K562 (cell line): ENCODE measurements at regions not wholly inside any gene's neighbourhood (a gene's known extent, or its start where the extent isn't known, plus 50 kb on each side); places are given as distances from the start of the nearest gene placed in this dataset.

Experiments used
- ATAC-seq: fragments of 200-7000 bp; cut with Tn5 transposase; 3 replicates; pipeline ENCODE4 v1.9.1; 2020; ENCODE audit warnings: moderate library complexity
- BruUV-seq: library from RNA; stranded (reverse); fragments of 400-500 nt; replicated peaks from 2 replicates; lab custom pipeline; 2021; lab: Mats Ljungman, UMichigan
- CTCF ChIA-PET: fragments of 300-600 bp; formaldehyde crosslinking; extraction: SDS; loops from one replicate; lab custom pipeline; 2021; ENCODE audit warnings: low intra/inter-chr PET ratio; lab: Yijun Ruan, JAX
- POLR2A ChIA-PET: fragments of 300-600, 350-650 bp; sonication (Branson Sonifier 250); formaldehyde crosslinking; extraction: SDS; loops from one replicate; lab custom pipeline; 2021; ENCODE audit warnings: antibody characterized with exemption, inconsistent platforms; lab: Yijun Ruan, JAX
- DNase-seq, 4 experiments: peaks; one replicate each; pipeline versions ENCODE4 v3.0.0 to v3.0.0-alpha.2; 2011 to 2018; ENCODE audit warnings: low spot score in 3 of 4, mixed read lengths in 3 of 4; ENCODE audit errors: extremely low read depth in 1 of 4
- FAIRE-seq: peaks from 2 replicates; lab custom pipeline; 2011; peaks lifted over from hg19 to GRCh38; lab: Jason Lieb, UNC
- H2AFZ ChIP-seq: 2 replicates; pipeline ENCODE4 v1.6.0; 2011; ENCODE audit warnings: low read depth, low read length, control low read depth, inconsistent platforms
- H3K27ac ChIP-seq: fragments of 200-600 bp; 3 replicates; pipeline ENCODE4 v1.8.0; 2011; ENCODE audit warnings: low read depth, mild to moderate bottlenecking, control low read depth, inconsistent platforms, low read length, moderate library complexity, mixed read lengths; ENCODE audit errors: extremely low read depth
- H3K27me3 ChIP-seq, 2 experiments: fragments of 300-600 bp in 1 of 2; 2 replicates in 1 of 2; 3 replicates in 1 of 2; pipeline versions ENCODE4 v1.6.0 to v1.8.0; 2011; ENCODE audit warnings: inconsistent platforms in 2 of 2, low read length in 2 of 2, mild to moderate bottlenecking in 1 of 2, mixed read lengths in 1 of 2, moderate library complexity in 1 of 2; ENCODE audit not compliant: control insufficient read depth in 2 of 2, insufficient read depth in 2 of 2
- H3K36me3 ChIP-seq: fragments of 300-600 bp; 3 replicates; pipeline ENCODE4 v1.8.0; 2011; ENCODE audit warnings: mild to moderate bottlenecking, low read length, inconsistent platforms; ENCODE audit not compliant: control insufficient read depth, insufficient read depth
- H3K4me1 ChIP-seq, 2 experiments: fragments of 200-600 bp in 1 of 2; replicated peaks in 1 of 2; 2 replicates in 1 of 2; 3 replicates in 1 of 2; pipeline versions ENCODE4 v1.5.1 to v1.8.0; 2011; ENCODE audit warnings: inconsistent platforms in 2 of 2, low read length in 2 of 2, mild to moderate bottlenecking in 1 of 2, mixed read lengths in 1 of 2, moderate library complexity in 1 of 2; ENCODE audit not compliant: control insufficient read depth in 2 of 2, insufficient read depth in 2 of 2
- H3K4me2 ChIP-seq: 2 replicates; pipeline ENCODE4 v1.6.1; 2011; ENCODE audit warnings: low read length, control low read depth, inconsistent platforms, mixed read lengths; ENCODE audit not compliant: insufficient read depth
- H3K4me3 ChIP-seq: fragments of 200-600 bp; sonication (generic), shearing (Covaris generic); 2 replicates; pipeline ENCODE4 v1.5.1; 2016; ENCODE audit warnings: control low read depth, inconsistent platforms
- H3K79me2 ChIP-seq: fragments of 200-600 bp; 3 replicates; pipeline ENCODE4 v1.8.0; 2011; ENCODE audit warnings: low read length, inconsistent platforms; ENCODE audit not compliant: control insufficient read depth, insufficient read depth
- H3K9ac ChIP-seq, 2 experiments: 2 replicates each; pipeline versions ENCODE4 v1.6.0 to v1.6.1; 2011; ENCODE audit warnings: low read depth in 2 of 2, low read length in 2 of 2, control low read depth in 1 of 2, inconsistent platforms in 1 of 2, mild to moderate bottlenecking in 1 of 2, mixed read lengths in 1 of 2; ENCODE audit not compliant: insufficient read depth in 1 of 2
- H3K9me1 ChIP-seq: one replicate; pipeline ENCODE4 v1.6.0; 2011; ENCODE audit warnings: inconsistent platforms, mild to moderate bottlenecking, low read length, moderate library complexity; ENCODE audit not compliant: control insufficient read depth, insufficient read depth
- H3K9me3 ChIP-seq: replicated peaks from 2 replicates; pipeline ENCODE4 v1.5.1; 2011; ENCODE audit warnings: low read depth, low read length, inconsistent platforms; ENCODE audit not compliant: control insufficient read depth, insufficient read depth
- H4K20me1 ChIP-seq: replicated peaks from 2 replicates; pipeline ENCODE4 v1.6.1; 2011; ENCODE audit warnings: low read length, inconsistent platforms, mixed read lengths; ENCODE audit not compliant: control insufficient read depth, insufficient read depth
- CHD4 ChIP-seq: fragments of 200-600 bp; sonication (generic); IDR thresholded peaks from 3 replicates; pipeline ENCODE4 v1.6.1; 2012; ENCODE audit warnings: low read depth, mild to moderate bottlenecking, mixed read lengths, low read length, inconsistent platforms; ENCODE audit not compliant: insufficient read depth, insufficient replicate concordance, poor library complexity, severe bottlenecking
- DIDO1 ChIP-seq: fragments of 450-650 bp; IDR thresholded peaks from 2 replicates; pipeline ENCODE4 v1.6.1; 2016; ENCODE audit warnings: low read depth, missing biosample characterization, missing genetic modification characterization
- FOXJ2 ChIP-seq: fragments of 200-800 bp; sonication (Bioruptor generic); IDR thresholded peaks from 2 replicates; pipeline ENCODE4 v1.6.1; 2016; ENCODE audit warnings: missing genetic modification characterization, missing compliant biosample characterization
- FUS ChIP-seq: fragments of 200-400 bp; formaldehyde crosslinking; optimal IDR thresholded peaks from 2 replicates; pipeline ENCODE3; 2017; ENCODE audit warnings: low read depth, low read length
- GTF2E2 ChIP-seq: fragments of 200-800 bp; sonication (Bioruptor generic); IDR thresholded peaks from 2 replicates; pipeline ENCODE4 v1.6.1; 2016; ENCODE audit warnings: missing genetic modification characterization, missing compliant biosample characterization
- HDAC3 ChIP-seq: fragments of 450-650 bp; IDR thresholded peaks from 2 replicates; pipeline ENCODE4 v1.6.1; 2018; ENCODE audit warnings: borderline replicate concordance, mild to moderate bottlenecking, moderate library complexity; ENCODE audit not compliant: partially characterized antibody
- KLF6 ChIP-seq: fragments of 250-450 bp; sonication (Bioruptor Pico); IDR thresholded peaks from 2 replicates; pipeline ENCODE4 v1.4.0; 2020; ENCODE audit warnings: mild to moderate bottlenecking, moderate library complexity, borderline replicate concordance
- MEIS2 ChIP-seq: fragments of 450-650 bp; IDR thresholded peaks from 2 replicates; pipeline ENCODE4 v1.6.1; 2014; ENCODE audit warnings: mild to moderate bottlenecking; ENCODE audit not compliant: partially characterized antibody
- NFXL1 ChIP-seq: fragments of 450-650 bp; formaldehyde crosslinking; IDR thresholded peaks from 2 replicates; pipeline ENCODE4 v1.4.0; 2021; ENCODE audit warnings: mild to moderate bottlenecking
- PHF20 ChIP-seq: fragments of 450-650 bp; IDR thresholded peaks from 2 replicates; pipeline ENCODE4 v1.6.1; 2018; ENCODE audit not compliant: partially characterized antibody
- SMARCB1 ChIP-seq: IDR thresholded peaks from 2 replicates; pipeline ENCODE4 v1.6.1; 2011; ENCODE audit warnings: improper control_type of control experiment, low read depth; ENCODE audit not compliant: insufficient read length
- SNAPC5 ChIP-seq: fragments of 250-450 bp; sonication (Bioruptor Pico); IDR thresholded peaks from 2 replicates; pipeline ENCODE4 v1.8.0; 2021; ENCODE audit warnings: moderate library complexity, mild to moderate bottlenecking, inconsistent platforms
- ZBTB34 ChIP-seq: fragments of 250-450 bp; sonication (Bioruptor Pico); IDR thresholded peaks from 2 replicates; pipeline ENCODE4 v1.8.0; 2021; ENCODE audit warnings: mild to moderate bottlenecking, moderate library complexity
- ZKSCAN8 ChIP-seq: fragments of 200-800 bp; sonication (Bioruptor generic); IDR thresholded peaks from 2 replicates; pipeline ENCODE4 v1.6.1; 2016; ENCODE audit warnings: missing genetic modification characterization, missing compliant biosample characterization
- ZNF232 ChIP-seq: sonication (generic); formaldehyde crosslinking; IDR thresholded peaks from 2 replicates; pipeline ENCODE4 v1.8.0; 2022; ENCODE audit warnings: mild to moderate bottlenecking, missing genetic modification reagents
- ZNF551 ChIP-seq: fragments of 250-450 bp; sonication (Bioruptor Pico); IDR thresholded peaks from 2 replicates; pipeline ENCODE4 v1.5.0; 2021; ENCODE audit warnings: mild to moderate bottlenecking, moderate library complexity
- ZNF695 ChIP-seq: fragments of 450-650 bp; formaldehyde crosslinking; IDR thresholded peaks from 2 replicates; pipeline ENCODE4 v1.4.0; 2020; ENCODE audit warnings: mild to moderate bottlenecking, moderate library complexity
- WGBS: fragments of 100-300 bp; shearing (Covaris generic); methylation state at CpG from one replicate; pipeline ENCODE4 v1.1.6; 2016; ENCODE audit warnings: low coverage, mixed read lengths; ENCODE audit not compliant: insufficient coverage; ENCODE audit errors: missing lambda C conversion rate; 5-methylcytosine and 5-hydroxymethylcytosine counted together
- in situ Hi-C: fragments of 300-500 bp; cut with MboI; formaldehyde crosslinking; loops from 4 replicates; pipeline ENCODE4 v1.15.0; 2018; ENCODE audit warnings: inconsistent platforms, mixed read lengths
- intact Hi-C: fragments of 100-400 bp; cut with micrococcal nuclease; formaldehyde crosslinking; loops from 2 replicates; pipeline ENCODE4 v1.14.2; 2022

- no TSS peak for BruUV-seq
- no peaks in the 10 kb centered on the region for H3K4me1 ChIP-seq
- no peak overlapping the region for H3K4me2 ChIP-seq
- no peaks in the 10 kb centered on the region for H3K9me3 ChIP-seq
- no peaks in the 10 kb centered on the region for H3K79me2 ChIP-seq
- no peak for ATAC-seq
- no peak overlapping the region for H3K4me3 ChIP-seq
- no peak for DNase-seq
- WGBS, result 1% methylated on average over 4 of the region's 4 CpGs
- H3K27ac ChIP-seq, result no peak overlapping the region
- H3K27me3 ChIP-seq, result no peaks in the 10 kb centered on the region
- intact Hi-C loops (no loop called here), in situ Hi-C loops (no loop called here)
- H4K20me1 ChIP-seq, result no peaks in the 10 kb centered on the region
- no peak for FAIRE-seq
- H3K36me3 ChIP-seq, result no peaks in the 10 kb centered on the region
- TF ChIP-seq GTF2E2 (tag), result no peak
- no peak for TF ChIP-seq CHD4
- no peak for TF ChIP-seq ZNF695 (CRISPR knock-in tag)
- TF ChIP-seq ZKSCAN8 (CRISPR knock-in tag), result no peak
- TF ChIP-seq ZNF232, result no peak
- no peak for TF ChIP-seq ZNF551 (CRISPR knock-in tag)
- no peak for TF ChIP-seq MEIS2
- H2AFZ ChIP-seq, result no peak overlapping the region
- POLR2A ChIA-PET, result interaction anchor here (0.7 kb wide), 1 partner anchor 166 kb away, joined by 3 read pairs; no protein-coding TSS in a partner anchor
- no peak overlapping the region for H3K9ac ChIP-seq
- CTCF ChIA-PET, result no interaction called here
- no peaks in the 10 kb centered on the region for H3K9me1 ChIP-seq
These were observed 141.1 kb upstream of the HNMT start for GRCh38 chr2:137823196-137823595.

- H3K9ac ChIP-seq, result no peak overlapping the region
- no TSS peak for BruUV-seq
- no peaks in the 10 kb centered on the region for H3K9me1 ChIP-seq
- H3K4me3 ChIP-seq, result no peak overlapping the region
- no peaks in the 10 kb centered on the region for H3K9me3 ChIP-seq
- H4K20me1 ChIP-seq, result no peaks in the 10 kb centered on the region
- H3K4me1 ChIP-seq, result no peaks in the 10 kb centered on the region
- ATAC-seq (no peak), FAIRE-seq (no peak), DNase-seq (no peak)
- H3K27ac ChIP-seq, result no peak overlapping the region
- H2AFZ ChIP-seq, result no peak overlapping the region
- no peak overlapping the region for H3K4me2 ChIP-seq
- CTCF ChIA-PET, result no interaction called here
- no peaks in the 10 kb centered on the region for H3K79me2 ChIP-seq
- in situ Hi-C loops (no loop called here), intact Hi-C loops (no loop called here)
- H3K36me3 ChIP-seq, result no peaks in the 10 kb centered on the region
- 0% methylated on average over 1 of the region's 1 CpG for WGBS
- POLR2A ChIA-PET, result no interaction called here
- no peaks in the 10 kb centered on the region for H3K27me3 ChIP-seq
- TF ChIP-seq HDAC3, result no peak
- TF ChIP-seq FOXJ2 (tag), result no peak
- TF ChIP-seq KLF6, result no peak
- TF ChIP-seq NFXL1, result no peak
- TF ChIP-seq SNAPC5 (CRISPR knock-in tag), result no peak
- no peak for TF ChIP-seq ZBTB34 (CRISPR knock-in tag)
- TF ChIP-seq SMARCB1, result no peak
- no peak for TF ChIP-seq PHF20
- no peak for TF ChIP-seq DIDO1
- no peak for TF ChIP-seq FUS
These were observed 139.8 kb upstream of the HNMT start for GRCh38 chr2:137824501-137824900.
